ENCODE measurements at regions not wholly inside any gene's neighbourhood (a gene's known extent, or its start where the extent isn't known, plus 50 kb on each side); places are given as distances from the start of the nearest gene placed in this dataset.

DNA sequence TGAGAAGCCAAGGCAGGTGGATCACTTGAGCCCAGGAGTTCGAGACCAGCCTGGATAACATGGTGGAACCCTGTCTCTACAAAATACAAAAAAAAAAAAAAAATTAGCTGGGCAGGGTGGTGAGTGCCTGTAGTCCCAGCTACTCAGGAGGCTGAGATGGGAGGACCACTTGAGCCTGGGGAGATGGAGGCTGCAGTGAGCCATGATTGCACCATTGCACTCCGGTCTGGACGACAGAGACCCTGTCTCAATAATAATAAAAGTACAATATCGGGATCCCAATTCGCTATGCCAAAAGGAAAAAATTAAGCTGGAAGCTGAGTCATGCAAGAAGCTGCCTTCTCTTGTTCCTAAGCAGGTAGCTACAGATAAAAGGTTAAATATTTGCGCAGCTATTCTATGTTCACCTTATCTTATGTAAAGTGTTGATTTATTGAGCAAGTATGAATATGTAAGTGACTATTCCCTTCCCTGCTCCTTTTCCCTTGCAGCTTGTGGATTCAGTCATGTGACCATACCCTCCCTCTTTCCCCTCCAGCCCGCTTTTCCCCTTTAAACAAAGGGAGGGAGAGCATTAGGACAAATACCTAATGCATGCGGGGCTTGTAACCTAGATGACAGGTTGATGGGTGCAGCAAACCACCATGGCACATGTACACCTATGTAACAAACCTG is 112.0 kb downstream of the LITAF start:
- TF ChIP-seq YY1 (IDR thresholded peaks at IDR 0.05; ENCODE audit: insufficient read depth, insufficient replicate concordance, low read depth, low read length), result no peak
- no peak for TF ChIP-seq MAFK (conservative IDR thresholded peaks at IDR 0.05 in 1 of 2, IDR thresholded peaks at IDR 0.05 in 1 of 2; ENCODE audit: low read length in 2 of 2)
- no peak for TF ChIP-seq ETV6 (CRISPR knock-in tag; conservative IDR thresholded peaks at IDR 0.05)
- no peak for TF ChIP-seq ZSCAN12 (CRISPR knock-in tag; IDR thresholded peaks at IDR 0.05)
- TF ChIP-seq ZNF180 (CRISPR knock-in tag; IDR thresholded peaks at IDR 0.05; ENCODE audit: borderline replicate concordance, low read depth), result no peak
- no peak for TF ChIP-seq LCORL (IDR thresholded peaks at IDR 0.05)
- no peak for TF ChIP-seq LCORL (CRISPR knock-in tag; IDR thresholded peaks at IDR 0.05)
- TF ChIP-seq, protein P1, sequence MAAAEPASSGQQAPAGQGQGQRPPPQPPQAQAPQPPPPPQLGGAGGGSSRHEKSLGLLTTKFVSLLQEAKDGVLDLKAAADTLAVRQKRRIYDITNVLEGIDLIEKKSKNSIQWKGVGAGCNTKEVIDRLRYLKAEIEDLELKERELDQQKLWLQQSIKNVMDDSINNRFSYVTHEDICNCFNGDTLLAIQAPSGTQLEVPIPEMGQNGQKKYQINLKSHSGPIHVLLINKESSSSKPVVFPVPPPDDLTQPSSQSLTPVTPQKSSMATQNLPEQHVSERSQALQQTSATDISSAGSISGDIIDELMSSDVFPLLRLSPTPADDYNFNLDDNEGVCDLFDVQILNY (CRISPR knock-in tag; conservative IDR thresholded peaks at IDR 0.05), result no peak
- TF ChIP-seq U2AF1 (optimal IDR thresholded peaks at IDR 0.05; ENCODE audit: low read depth, low read length), result no peak
- no peak for TF ChIP-seq STAG1 (CRISPR knock-in tag; IDR thresholded peaks at IDR 0.05)
- no peak for TF ChIP-seq PREB (CRISPR knock-in tag; IDR thresholded peaks at IDR 0.05)
- TF ChIP-seq TBP (CRISPR knock-in tag; IDR thresholded peaks at IDR 0.05), result no peak
- TF ChIP-seq, protein P2, sequence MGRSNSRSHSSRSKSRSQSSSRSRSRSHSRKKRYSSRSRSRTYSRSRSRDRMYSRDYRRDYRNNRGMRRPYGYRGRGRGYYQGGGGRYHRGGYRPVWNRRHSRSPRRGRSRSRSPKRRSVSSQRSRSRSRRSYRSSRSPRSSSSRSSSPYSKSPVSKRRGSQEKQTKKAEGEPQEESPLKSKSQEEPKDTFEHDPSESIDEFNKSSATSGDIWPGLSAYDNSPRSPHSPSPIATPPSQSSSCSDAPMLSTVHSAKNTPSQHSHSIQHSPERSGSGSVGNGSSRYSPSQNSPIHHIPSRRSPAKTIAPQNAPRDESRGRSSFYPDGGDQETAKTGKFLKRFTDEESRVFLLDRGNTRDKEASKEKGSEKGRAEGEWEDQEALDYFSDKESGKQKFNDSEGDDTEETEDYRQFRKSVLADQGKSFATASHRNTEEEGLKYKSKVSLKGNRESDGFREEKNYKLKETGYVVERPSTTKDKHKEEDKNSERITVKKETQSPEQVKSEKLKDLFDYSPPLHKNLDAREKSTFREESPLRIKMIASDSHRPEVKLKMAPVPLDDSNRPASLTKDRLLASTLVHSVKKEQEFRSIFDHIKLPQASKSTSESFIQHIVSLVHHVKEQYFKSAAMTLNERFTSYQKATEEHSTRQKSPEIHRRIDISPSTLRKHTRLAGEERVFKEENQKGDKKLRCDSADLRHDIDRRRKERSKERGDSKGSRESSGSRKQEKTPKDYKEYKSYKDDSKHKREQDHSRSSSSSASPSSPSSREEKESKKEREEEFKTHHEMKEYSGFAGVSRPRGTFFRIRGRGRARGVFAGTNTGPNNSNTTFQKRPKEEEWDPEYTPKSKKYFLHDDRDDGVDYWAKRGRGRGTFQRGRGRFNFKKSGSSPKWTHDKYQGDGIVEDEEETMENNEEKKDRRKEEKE (IDR thresholded peaks at IDR 0.05), result no peak
- no peak for TF ChIP-seq ZNF598 (CRISPR knock-in tag; IDR thresholded peaks at IDR 0.05; ENCODE audit: borderline replicate concordance)
- TF ChIP-seq ZNF646 (CRISPR knock-in tag; IDR thresholded peaks at IDR 0.05), result no peak

All from HepG2 (cell line).